ENCODE measurements at regions not wholly inside any gene's neighbourhood (a gene's known extent, or its start where the extent isn't known, plus 50 kb on each side); places are given as distances from the start of the nearest gene placed in this dataset.

GRCh38 chrX:122119361-122119760 lies 1064.7 kb upstream of the GRIA3 start (continued):
- TF ChIP-seq MTA2 (IDR thresholded peaks at IDR 0.05; ENCODE audit: low read depth) (peak; percentile 85), CBFB (IDR thresholded peaks at IDR 0.05; ENCODE audit: low read depth) (no peak), CBX3 (IDR thresholded peaks at IDR 0.05; ENCODE audit: borderline replicate concordance, low read depth) (no peak), TAF1 (IDR thresholded peaks at IDR 0.05; ENCODE audit: borderline replicate concordance, low read depth, low read length) (no peak), CHD2 (IDR thresholded peaks at IDR 0.05; ENCODE audit: borderline replicate concordance, low read depth, low read length) (no peak), JUNB (IDR thresholded peaks at IDR 0.05) (no peak), NFYB (IDR thresholded peaks at IDR 0.05; ENCODE audit: insufficient read depth, low read depth, low read length) (no peak), RELB (IDR thresholded peaks at IDR 0.05; ENCODE audit: low read depth) (peak; percentile 35; the same call in 1 of the 2 replicates), SUPT20H (IDR thresholded peaks at IDR 0.05; ENCODE audit: borderline replicate concordance, control insufficient read depth, low read depth, low read length) (no peak), MLLT1 (IDR thresholded peaks at IDR 0.05) (no peak)

GRCh38 chrX:122122274-122122673 lies 1061.8 kb upstream of the GRIA3 start:
- SMC1A ChIA-PET (ENCODE audit: uncharacterized antibody, unreplicated experiment): interaction anchor here (0.7 to 1.3 kb wide), 3 partner anchors 16 to 151 kb away, joined by 3 to 4 read pairs (median 3); no protein-coding TSS in a partner anchor
- no TSS peak for BruUV-seq (replicated peaks)
- RAD21 ChIA-PET (ENCODE audit: unreplicated experiment): no interaction called here
- Histone ChIP-seq H4K20me1 (ENCODE audit: control insufficient read depth, insufficient read depth) (no peaks in the 10 kb centered on the region), H3K79me2 (ENCODE audit: control insufficient read depth, insufficient read depth, low read length) (no peaks in the 10 kb centered on the region), H3K4me1 (ENCODE audit: control insufficient read depth, insufficient read depth, low read length) (no peaks in the 10 kb centered on the region), H2AFZ (ENCODE audit: control insufficient read depth, low read depth, low read length) (no peak overlapping the region), H3K4me2 (ENCODE audit: control insufficient read depth, insufficient read depth) (no peak overlapping the region), H3K36me3 (ENCODE audit: control insufficient read depth in 2 of 2, insufficient read depth in 2 of 2, low read length in 1 of 2) (no peaks in the 10 kb centered on the region), H3K9me3 (replicated peaks; ENCODE audit: control insufficient read depth, insufficient read depth, low read length) (no peaks in the 10 kb centered on the region), H3K9ac (ENCODE audit: control insufficient read depth, insufficient read depth, low read length) (no peak overlapping the region), H3K4me3 (no peak overlapping the region), H3K27me3 (replicated peaks in 1 of 2; ENCODE audit: control insufficient read depth in 2 of 2, insufficient read depth in 2 of 2, low read length in 1 of 2) (no peaks in the 10 kb centered on the region), H3K27ac (ENCODE audit: control insufficient read depth, insufficient read depth) (no peak overlapping the region)
- in situ Hi-C loops (cut with MboI) (no loop called here), intact Hi-C loops (cut with micrococcal nuclease; ENCODE audit: unreplicated experiment) (no loop called here)
- POLR2A ChIA-PET: no interaction called here
- DNase-seq (ENCODE audit: low read depth, low spot score) (no peak), FAIRE-seq (no peak), ATAC-seq (no peak)
- CTCF ChIA-PET: no interaction called here
- WGBS (ENCODE audit: insufficient coverage, insufficient replicate concordance, low lambda C conversion rate, missing lambda C conversion rate): 49% methylated on average over 2 of the region's 2 CpGs
- TF ChIP-seq WRNIP1 (IDR thresholded peaks at IDR 0.05; ENCODE audit: borderline replicate concordance, low read depth, low read length): no peak
- no peak for TF ChIP-seq NR2F1 (conservative IDR thresholded peaks at IDR 0.05)

Measured in GM12878 (cell line).